ENCODE measurements at regions not wholly inside any gene's neighbourhood (a gene's known extent, or its start where the extent isn't known, plus 50 kb on each side); places are given as distances from the start of the nearest gene placed in this dataset.
A peak's percentile ranks its signal among the peaks of the same experiment; 100 is the strongest.

- DNase-seq, result peak in 1 of 7 donors; percentile 15
- intact Hi-C loops (cut with DNase I), result no loop called here
- TF ChIP-seq CTCF (IDR thresholded peaks at IDR 0.05), result no peak
- TF ChIP-seq POLR2A (IDR thresholded peaks at IDR 0.05), result no peak
These were observed 76.9 kb downstream of the RHOB start for GRCh38 chr2:20523799-20524187.

GRCh38 chr2:20524412-20525040 is 77.7 kb downstream of the RHOB start:
- TF ChIP-seq POLR2A (IDR thresholded peaks at IDR 0.05) (no peak), CTCF (IDR thresholded peaks at IDR 0.05) (peak in 1 of 6 experiments; percentile 1)
- no peak overlapping the region for H3K4me3 ChIP-seq
- H3K27ac ChIP-seq, result peak overlapping the region in 3 of 5 donors; percentile 26 to 80 (median 68)
- H3K27me3 ChIP-seq, result no peaks in the 10 kb centered on the region
- no peaks in the 10 kb centered on the region for H3K36me3 ChIP-seq (replicated peaks in 1 of 2)
- no peaks in the 10 kb centered on the region for H3K9me3 ChIP-seq (replicated peaks in 1 of 3)
- intact Hi-C loops (cut with DNase I), result loop anchor here in 1 of 2 donors (5.0 kb wide), 1 partner anchor 438 kb away; no protein-coding TSS in a partner anchor
- peak in 6 of 7 donors; percentile 32 to 77 (median 52) for DNase-seq
- H3K4me1 ChIP-seq (replicated peaks in 1 of 2), result peaks cover 0 to 8% of the 10 kb centered on the region in 2 donors
- 62 to 78% (median 66%) methylated on average over 15 to 16 of the region's 16 CpGs for WGBS, 4 donors

More at GRCh38 chr2:20523799-20524187, 76.9 kb downstream of the RHOB start:
- WGBS, 4 donors, result 93 to 100% (median 96%) methylated on average over 4 to 5 of the region's 5 CpGs
- Histone ChIP-seq H3K4me1 (replicated peaks in 1 of 2) (peaks cover 0 to 8% of the 10 kb centered on the region in 2 donors), H3K4me3 (no peak overlapping the region), H3K27ac (peak overlapping the region in 1 of 5 donors; percentile 80), H3K27me3 (no peaks in the 10 kb centered on the region), H3K9me3 (replicated peaks in 1 of 3) (no peaks in the 10 kb centered on the region), H3K36me3 (replicated peaks in 1 of 2) (no peaks in the 10 kb centered on the region)

GRCh38 chr2:20525041-20526035 is 78.5 kb downstream of the RHOB start:
- DNase-seq, result peak in 3 of 7 donors; percentile 29 to 66 (median 59)
- no peaks in the 10 kb centered on the region for H3K27me3 ChIP-seq
- 72 to 80% (median 76%) methylated on average over 11 to 17 of the region's 17 CpGs for WGBS, 4 donors
- H3K4me1 ChIP-seq (replicated peaks in 1 of 2), result peaks cover 0 to 8% of the 10 kb centered on the region in 2 donors
- H3K9me3 ChIP-seq (replicated peaks in 1 of 3), result no peaks in the 10 kb centered on the region
- intact Hi-C loops (cut with DNase I), result loop anchor here in 1 of 2 donors (5.0 kb wide), 1 partner anchor 437 kb away; no protein-coding TSS in a partner anchor
- H3K36me3 ChIP-seq (replicated peaks in 1 of 2), result no peaks in the 10 kb centered on the region
- no peak overlapping the region for H3K4me3 ChIP-seq
- peak overlapping the region in 3 of 5 donors; percentile 26 to 80 (median 68) for H3K27ac ChIP-seq
- TF ChIP-seq POLR2A (IDR thresholded peaks at IDR 0.05) (no peak), CTCF (IDR thresholded peaks at IDR 0.05) (no peak)

- no peaks in the 10 kb centered on the region for H3K9me3 ChIP-seq (replicated peaks in 1 of 3)
These were observed 79.3 kb downstream of the RHOB start for GRCh38 chr2:20526160-20526559.

More at GRCh38 chr2:20526160-20526559, 79.3 kb downstream of the RHOB start:
- H3K4me1 ChIP-seq (replicated peaks in 1 of 2), result peaks cover 0 to 8% of the 10 kb centered on the region in 2 donors
- H3K27me3 ChIP-seq, result no peaks in the 10 kb centered on the region
- TF ChIP-seq POLR2A (IDR thresholded peaks at IDR 0.05), result no peak
- no peak for TF ChIP-seq CTCF (IDR thresholded peaks at IDR 0.05)
- no peak for DNase-seq
- WGBS, 4 donors, result 95 to 99% (median 95%) methylated on average over 3 of the region's 3 CpGs
- intact Hi-C loops (cut with DNase I), result loop anchor here in 1 of 2 donors (5.0 kb wide), 1 partner anchor 436 kb away; no protein-coding TSS in a partner anchor
- no peak overlapping the region for H3K27ac ChIP-seq
- H3K36me3 ChIP-seq (replicated peaks in 1 of 2), result no peaks in the 10 kb centered on the region
- H3K4me3 ChIP-seq, result no peak overlapping the region

Data from adrenal gland (tissue), 9 donors.